Upper lobe of left lung (tissue), 6 donors: ENCODE measurements at regions not wholly inside any gene's neighbourhood (a gene's known extent, or its start where the extent isn't known, plus 50 kb on each side); places are given as distances from the start of the nearest gene placed in this dataset.

Experiments used
- ATAC-seq, 2 donors: fragments of 200-7000 bp; cut with Tn5 transposase; one replicate each; pipeline ENCODE4 v1.9.1; 2022; ENCODE audit warnings: mild to moderate bottlenecking in 2 of 2, moderate library complexity in 2 of 2; ENCODE audit not compliant: low FRiP score in 2 of 2
- DNase-seq, 2 donors: peaks; one replicate each; pipeline ENCODE4 v3.0.0-alpha.2; 2019 to 2020
- H3K27ac ChIP-seq, 4 donors: fragments of 200-600 bp; sonication (generic); one replicate each; pipeline ENCODE4 v1.5.1; 2016 to 2019
- H3K27me3 ChIP-seq, 4 donors: fragments of 200-600 bp; sonication (generic); one replicate each; pipeline ENCODE4 v1.5.1; 2017 to 2019
- H3K36me3 ChIP-seq, 4 donors: fragments of 200-600 bp; sonication (generic); one replicate each; pipeline ENCODE4 v1.5.1; 2016 to 2019
- H3K4me1 ChIP-seq, 4 donors: fragments of 200-600 bp; sonication (generic); one replicate each; pipeline ENCODE4 v1.5.1; 2018 to 2019
- H3K4me3 ChIP-seq, 4 donors: fragments of 200-600 bp; sonication (generic); one replicate each; pipeline ENCODE4 v1.5.1; 2017 to 2019; ENCODE audit warnings: mild to moderate bottlenecking in 2 of 4, moderate library complexity in 1 of 4
- H3K9me3 ChIP-seq, 4 donors: fragments of 200-600 bp; sonication (generic); one replicate each; pipeline ENCODE4 v1.5.1; 2018 to 2019
- EP300 ChIP-seq, 4 donors: sonication (generic); formaldehyde crosslinking; IDR thresholded peaks; one replicate each; pipeline ENCODE4 v1.5.1; 2017; ENCODE audit warnings: antibody characterized with exemption in 4 of 4, control low read depth in 2 of 4
- POLR2A ChIP-seq, 4 donors: fragments of 450-650 bp; IDR thresholded peaks; one replicate each; pipeline ENCODE4 v1.5.1; 2016 to 2017; ENCODE audit warnings: antibody characterized with exemption in 4 of 4, mild to moderate bottlenecking in 2 of 4
- POLR2AphosphoS5 ChIP-seq, 2 donors: sonication (generic); formaldehyde crosslinking; IDR thresholded peaks; one replicate each; pipeline ENCODE4 v1.5.1; 2017; ENCODE audit warnings: antibody characterized with exemption in 2 of 2
- WGBS, 2 donors: methylation state at CpG; one replicate each; pipeline ENCODE4 v1.1.5; 2017 to 2018; 5-methylcytosine and 5-hydroxymethylcytosine counted together
- TF ChIP-seq, protein P1 (sequence below), 6 experiments: fragments of 450-650 bp in 4 of 6; fragments of 200-600 bp in 2 of 6; sonication (generic) in 2 of 6; IDR thresholded peaks; one replicate each; pipeline ENCODE4 v1.5.1; 2016 to 2019; ENCODE audit warnings: antibody characterized with exemption in 6 of 6
- donor health status: DM: no; HTN: no; CAD: no; lungs with moderate emphysema.
- donor health status: DM: no; HTN: yes; CAD: no; lungs with severe emphysema.

DNA sequence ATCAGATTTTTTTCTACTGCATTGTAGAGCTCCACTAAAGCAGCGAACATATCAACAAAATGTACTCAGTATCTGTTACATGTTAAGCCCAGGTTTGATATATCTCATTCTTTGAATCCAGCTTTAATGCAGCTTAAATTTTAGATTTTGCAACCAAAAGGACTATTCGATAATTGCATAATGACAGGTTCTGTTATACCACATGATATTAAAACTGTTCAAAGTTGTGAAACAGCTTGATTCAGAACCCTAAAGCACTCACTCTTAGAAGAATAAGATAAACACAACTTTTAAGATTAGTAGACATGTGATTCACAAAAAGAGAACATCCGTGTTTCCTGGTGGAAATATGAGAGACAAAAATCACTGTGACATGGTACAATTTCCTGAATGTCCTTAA, 427.9 kb downstream of the CDH11 start:
- TF ChIP-seq EP300 (IDR thresholded peaks at IDR 0.05) = no peak
- TF ChIP-seq, protein P1, sequence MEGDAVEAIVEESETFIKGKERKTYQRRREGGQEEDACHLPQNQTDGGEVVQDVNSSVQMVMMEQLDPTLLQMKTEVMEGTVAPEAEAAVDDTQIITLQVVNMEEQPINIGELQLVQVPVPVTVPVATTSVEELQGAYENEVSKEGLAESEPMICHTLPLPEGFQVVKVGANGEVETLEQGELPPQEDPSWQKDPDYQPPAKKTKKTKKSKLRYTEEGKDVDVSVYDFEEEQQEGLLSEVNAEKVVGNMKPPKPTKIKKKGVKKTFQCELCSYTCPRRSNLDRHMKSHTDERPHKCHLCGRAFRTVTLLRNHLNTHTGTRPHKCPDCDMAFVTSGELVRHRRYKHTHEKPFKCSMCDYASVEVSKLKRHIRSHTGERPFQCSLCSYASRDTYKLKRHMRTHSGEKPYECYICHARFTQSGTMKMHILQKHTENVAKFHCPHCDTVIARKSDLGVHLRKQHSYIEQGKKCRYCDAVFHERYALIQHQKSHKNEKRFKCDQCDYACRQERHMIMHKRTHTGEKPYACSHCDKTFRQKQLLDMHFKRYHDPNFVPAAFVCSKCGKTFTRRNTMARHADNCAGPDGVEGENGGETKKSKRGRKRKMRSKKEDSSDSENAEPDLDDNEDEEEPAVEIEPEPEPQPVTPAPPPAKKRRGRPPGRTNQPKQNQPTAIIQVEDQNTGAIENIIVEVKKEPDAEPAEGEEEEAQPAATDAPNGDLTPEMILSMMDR (IDR thresholded peaks at IDR 0.05) = no peak
- TF ChIP-seq POLR2A (IDR thresholded peaks at IDR 0.05) = no peak
- TF ChIP-seq POLR2AphosphoS5 (IDR thresholded peaks at IDR 0.05) = no peak
- no peak overlapping the region for H3K27ac ChIP-seq
- no peaks in the 10 kb centered on the region for H3K9me3 ChIP-seq
- H3K4me3 ChIP-seq = no peak overlapping the region
- H3K36me3 ChIP-seq = no peaks in the 10 kb centered on the region
- ATAC-seq = no peak
- H3K27me3 ChIP-seq = no peaks in the 10 kb centered on the region
- no peaks in the 10 kb centered on the region for H3K4me1 ChIP-seq
- 58 to 69% methylated on average over 3 of the region's 3 CpGs for WGBS, 2 donors
- DNase-seq = no peak

- H3K27me3 ChIP-seq = no peaks in the 10 kb centered on the region
- 88 to 93% methylated on average over 4 of the region's 4 CpGs for WGBS, 2 donors
- DNase-seq = no peak
- no peaks in the 10 kb centered on the region for H3K36me3 ChIP-seq
- H3K4me3 ChIP-seq = no peak overlapping the region
- no peak overlapping the region for H3K27ac ChIP-seq
- TF ChIP-seq POLR2A (IDR thresholded peaks at IDR 0.05) (no peak), EP300 (IDR thresholded peaks at IDR 0.05) (no peak), POLR2AphosphoS5 (IDR thresholded peaks at IDR 0.05) (no peak)
- TF ChIP-seq, protein P1 (IDR thresholded peaks at IDR 0.05) = no peak
- no peaks in the 10 kb centered on the region for H3K9me3 ChIP-seq
- H3K4me1 ChIP-seq = no peaks in the 10 kb centered on the region
- ATAC-seq = no peak
Observed at GRCh38 chr16:64687786-64688185, 434.1 kb downstream of the CDH11 start.

DNA sequence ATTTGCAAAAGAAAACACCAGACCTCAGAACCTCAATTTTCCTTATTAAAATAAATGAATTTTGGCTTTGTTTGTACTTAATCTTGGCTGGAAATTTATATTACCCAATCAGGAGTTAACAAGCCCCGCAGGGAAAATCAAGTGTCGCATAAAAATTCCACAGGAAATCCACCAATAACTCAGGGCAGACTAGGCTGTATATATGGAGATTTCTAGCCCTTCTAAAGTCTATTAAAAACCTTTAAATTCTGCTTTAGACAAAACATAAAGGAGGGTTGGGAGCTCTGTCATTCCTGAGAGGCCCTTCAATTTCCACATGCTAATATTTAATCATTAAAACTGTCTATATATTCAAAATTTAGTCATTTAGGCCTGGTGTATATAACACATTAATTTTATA, 434.7 kb downstream of the CDH11 start:
- no peak for ATAC-seq
- DNase-seq = no peak
- no peak overlapping the region for H3K27ac ChIP-seq
- WGBS, 2 donors = 74 to 82% methylated on average over 2 of the region's 2 CpGs
- no peaks in the 10 kb centered on the region for H3K27me3 ChIP-seq
- H3K4me3 ChIP-seq = no peak overlapping the region
- no peaks in the 10 kb centered on the region for H3K36me3 ChIP-seq
- TF ChIP-seq, protein P1 (IDR thresholded peaks at IDR 0.05) = no peak
- TF ChIP-seq EP300 (IDR thresholded peaks at IDR 0.05) = no peak
- no peak for TF ChIP-seq POLR2AphosphoS5 (IDR thresholded peaks at IDR 0.05)
- no peak for TF ChIP-seq POLR2A (IDR thresholded peaks at IDR 0.05)
- H3K4me1 ChIP-seq = no peaks in the 10 kb centered on the region
- no peaks in the 10 kb centered on the region for H3K9me3 ChIP-seq

- Histone ChIP-seq H3K27ac (no peak overlapping the region), H3K4me3 (no peak overlapping the region), H3K27me3 (no peaks in the 10 kb centered on the region), H3K9me3 (peaks cover 0 to 3% (median 0%) of the 10 kb centered on the region in 4 donors), H3K36me3 (no peaks in the 10 kb centered on the region), H3K4me1 (no peaks in the 10 kb centered on the region)
- WGBS, 2 donors = 71 to 75% methylated on average over 4 of the region's 4 CpGs
- TF ChIP-seq POLR2AphosphoS5 (IDR thresholded peaks at IDR 0.05) = no peak
- TF ChIP-seq, protein P1 (IDR thresholded peaks at IDR 0.05) = no peak
- TF ChIP-seq POLR2A (IDR thresholded peaks at IDR 0.05) = no peak
- TF ChIP-seq EP300 (IDR thresholded peaks at IDR 0.05) = no peak
- no peak for DNase-seq
- ATAC-seq = no peak
Observed at GRCh38 chr16:64679976-64680690, 441.7 kb downstream of the CDH11 start.

- Histone ChIP-seq H3K36me3 (no peaks in the 10 kb centered on the region), H3K27ac (no peak overlapping the region), H3K9me3 (no peaks in the 10 kb centered on the region), H3K4me1 (no peaks in the 10 kb centered on the region), H3K27me3 (no peaks in the 10 kb centered on the region), H3K4me3 (no peak overlapping the region)
- no peak for DNase-seq
- TF ChIP-seq, protein P1 (IDR thresholded peaks at IDR 0.05) = no peak
- TF ChIP-seq POLR2AphosphoS5 (IDR thresholded peaks at IDR 0.05) (no peak), EP300 (IDR thresholded peaks at IDR 0.05) (no peak), POLR2A (IDR thresholded peaks at IDR 0.05) (no peak)
- ATAC-seq = no peak
- WGBS, 2 donors = 97% methylated on average over 8 of the region's 8 CpGs
Observed at GRCh38 chr16:64669573-64669972, 452.3 kb downstream of the CDH11 start.
